PC-3 (cell line): ENCODE measurements at regions not wholly inside any gene's neighbourhood (a gene's known extent, or its start where the extent isn't known, plus 50 kb on each side); places are given as distances from the start of the nearest gene placed in this dataset.

Experiments used
- ATAC-seq: fragments of 200-7000 bp; cut with Tn5 transposase; 2 replicates; pipeline ENCODE4 v1.9.1; 2020; ENCODE audit warnings: mild to moderate bottlenecking, moderate library complexity
- BruUV-seq: library from RNA; stranded (reverse); fragments of 400-500 nt; replicated peaks from 2 replicates; lab custom pipeline; 2021; lab: Mats Ljungman, UMichigan
- CTCF ChIA-PET: fragments of 300-600 bp; sonication (Branson Sonifier 250); formaldehyde crosslinking; loops from one replicate; lab custom pipeline; 2022; ENCODE audit warnings: antibody characterized with exemption; lab: Charles Lee
- POLR2A ChIA-PET: fragments of 300-600 bp; sonication (Branson Sonifier 250); formaldehyde crosslinking; loops from one replicate; lab custom pipeline; 2022; ENCODE audit warnings: antibody characterized with exemption; ENCODE audit not compliant: unreplicated experiment; lab: Charles Lee
- DNase-seq: peaks from one replicate; pipeline ENCODE4 v3.0.0-alpha.2; 2015
- H2AFZ ChIP-seq: fragments of 300-600 bp; sonication (generic); 2 replicates; pipeline ENCODE4 v1.6.0; 2016; ENCODE audit warnings: antibody characterized with exemption, low read length
- H3F3A ChIP-seq: fragments of 300-600 bp; sonication (generic); one replicate; pipeline ENCODE4 v1.6.0; 2017; ENCODE audit warnings: antibody characterized with exemption, low read length, control low read depth, mild to moderate bottlenecking; ENCODE audit not compliant: unreplicated experiment
- H3K27ac ChIP-seq: fragments of 300-600 bp; sonication (generic); 2 replicates; pipeline ENCODE4 v1.5.1; 2016; ENCODE audit warnings: mild to moderate bottlenecking, low read length
- H3K27me3 ChIP-seq: fragments of 300-600 bp; sonication (generic); 2 replicates; pipeline ENCODE4 v1.6.1; 2016; ENCODE audit warnings: low read length, mixed read lengths
- H3K36me3 ChIP-seq: fragments of 300-600 bp; sonication (generic); 2 replicates; pipeline ENCODE4 v1.6.1; 2016; ENCODE audit warnings: low read depth, mixed run types, low read length, mixed read lengths
- H3K4me1 ChIP-seq: fragments of 300-600 bp; sonication (generic); 2 replicates; pipeline ENCODE4 v1.5.1; 2016; ENCODE audit warnings: low read length; ENCODE audit not compliant: insufficient read depth
- H3K4me2 ChIP-seq: fragments of 300-600 bp; sonication (generic); 2 replicates; pipeline ENCODE4 v1.6.0; 2016; ENCODE audit warnings: low read length
- H3K4me3 ChIP-seq: fragments of 300-600 bp; sonication (generic); 2 replicates; pipeline ENCODE4 v1.5.1; 2016; ENCODE audit warnings: mild to moderate bottlenecking, low read length, mixed read lengths
- H3K79me2 ChIP-seq: fragments of 300-600 bp; sonication (generic); 2 replicates; pipeline ENCODE4 v1.6.1; 2017; ENCODE audit warnings: low read length, mixed read lengths
- H3K9ac ChIP-seq: fragments of 300-600 bp; sonication (generic); 2 replicates; pipeline ENCODE4 v1.6.0; 2016; ENCODE audit warnings: mild to moderate bottlenecking, low read length
- H3K9me2 ChIP-seq: fragments of 300-600 bp; sonication (generic); replicated peaks from 2 replicates; pipeline ENCODE4 v1.6.1; 2016; ENCODE audit warnings: mixed run types, low read length, mixed read lengths
- H3K9me3 ChIP-seq: fragments of 300-600 bp; sonication (generic); 2 replicates; pipeline ENCODE4 v1.6.1; 2016; ENCODE audit warnings: low read length, mixed read lengths
- H4K20me1 ChIP-seq: fragments of 300-600 bp; sonication (generic); 2 replicates; pipeline ENCODE4 v1.6.1; 2016; ENCODE audit warnings: low read length, mixed read lengths
- EZH2 ChIP-seq: fragments of 300-600 bp; sonication (generic); IDR thresholded peaks from one replicate; pipeline ENCODE4 v1.6.1; 2017; ENCODE audit warnings: antibody characterized with exemption, mild to moderate bottlenecking, low read length; ENCODE audit not compliant: unreplicated experiment
- EZH2phosphoT487 ChIP-seq: fragments of 300-600 bp; sonication (generic); IDR thresholded peaks from 2 replicates; pipeline ENCODE4 v1.6.1; 2018; ENCODE audit warnings: mild to moderate bottlenecking, antibody characterized with exemption, low read length, borderline replicate concordance
- intact Hi-C: fragments of 100-400 bp; cut with micrococcal nuclease; formaldehyde crosslinking; loops from 2 replicates; pipeline ENCODE4 v1.9.0; 2023
- TF ChIP-seq, protein P1 (sequence below): fragments of 300-600 bp; sonication (generic); conservative IDR thresholded peaks from 2 replicates; pipeline ENCODE4 v1.5.1; 2017; ENCODE audit warnings: antibody characterized with exemption, low read depth, mild to moderate bottlenecking, low read length

DNA sequence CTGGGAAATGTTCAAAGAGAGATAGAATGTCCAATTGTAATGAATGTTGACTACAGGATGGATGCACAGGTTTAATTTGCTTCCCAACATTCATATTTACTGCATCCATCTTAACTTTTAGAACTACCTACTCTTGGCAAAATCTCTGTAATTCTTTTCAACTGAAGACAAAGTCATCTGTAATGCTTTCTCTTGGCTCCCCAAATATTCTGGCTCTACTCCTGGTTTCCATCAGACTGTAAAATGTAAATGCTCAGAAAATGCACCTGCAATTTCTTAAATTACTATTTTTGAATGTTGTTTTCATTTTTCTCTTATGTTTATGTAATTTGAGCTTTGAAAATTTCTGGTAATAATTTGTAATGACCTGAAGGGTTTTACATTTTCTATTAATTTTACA is 480.8 kb upstream of the IMPG1 start:
- no peak for TF ChIP-seq EZH2phosphoT487
- TF ChIP-seq, protein P1, sequence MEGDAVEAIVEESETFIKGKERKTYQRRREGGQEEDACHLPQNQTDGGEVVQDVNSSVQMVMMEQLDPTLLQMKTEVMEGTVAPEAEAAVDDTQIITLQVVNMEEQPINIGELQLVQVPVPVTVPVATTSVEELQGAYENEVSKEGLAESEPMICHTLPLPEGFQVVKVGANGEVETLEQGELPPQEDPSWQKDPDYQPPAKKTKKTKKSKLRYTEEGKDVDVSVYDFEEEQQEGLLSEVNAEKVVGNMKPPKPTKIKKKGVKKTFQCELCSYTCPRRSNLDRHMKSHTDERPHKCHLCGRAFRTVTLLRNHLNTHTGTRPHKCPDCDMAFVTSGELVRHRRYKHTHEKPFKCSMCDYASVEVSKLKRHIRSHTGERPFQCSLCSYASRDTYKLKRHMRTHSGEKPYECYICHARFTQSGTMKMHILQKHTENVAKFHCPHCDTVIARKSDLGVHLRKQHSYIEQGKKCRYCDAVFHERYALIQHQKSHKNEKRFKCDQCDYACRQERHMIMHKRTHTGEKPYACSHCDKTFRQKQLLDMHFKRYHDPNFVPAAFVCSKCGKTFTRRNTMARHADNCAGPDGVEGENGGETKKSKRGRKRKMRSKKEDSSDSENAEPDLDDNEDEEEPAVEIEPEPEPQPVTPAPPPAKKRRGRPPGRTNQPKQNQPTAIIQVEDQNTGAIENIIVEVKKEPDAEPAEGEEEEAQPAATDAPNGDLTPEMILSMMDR = no peak
- TF ChIP-seq EZH2 = no peak
- H2AFZ ChIP-seq = no peak overlapping the region
- ChIA-PET POLR2A (no interaction called here), CTCF (no interaction called here)
- no peak for ATAC-seq
- H3K9ac ChIP-seq = no peak overlapping the region
- H4K20me1 ChIP-seq = no peaks in the 10 kb centered on the region
- no peaks in the 10 kb centered on the region for H3F3A ChIP-seq
- no peak for DNase-seq
- no peaks in the 10 kb centered on the region for H3K27me3 ChIP-seq
- H3K27ac ChIP-seq = no peak overlapping the region
- no peaks in the 10 kb centered on the region for H3K4me1 ChIP-seq
- H3K9me3 ChIP-seq = no peaks in the 10 kb centered on the region
- H3K4me3 ChIP-seq = no peak overlapping the region
- no peaks in the 10 kb centered on the region for H3K79me2 ChIP-seq
- no peak overlapping the region for H3K4me2 ChIP-seq
- no peaks in the 10 kb centered on the region for H3K9me2 ChIP-seq
- no peaks in the 10 kb centered on the region for H3K36me3 ChIP-seq
- BruUV-seq = no TSS peak
- intact Hi-C loops = no loop called here

DNA sequence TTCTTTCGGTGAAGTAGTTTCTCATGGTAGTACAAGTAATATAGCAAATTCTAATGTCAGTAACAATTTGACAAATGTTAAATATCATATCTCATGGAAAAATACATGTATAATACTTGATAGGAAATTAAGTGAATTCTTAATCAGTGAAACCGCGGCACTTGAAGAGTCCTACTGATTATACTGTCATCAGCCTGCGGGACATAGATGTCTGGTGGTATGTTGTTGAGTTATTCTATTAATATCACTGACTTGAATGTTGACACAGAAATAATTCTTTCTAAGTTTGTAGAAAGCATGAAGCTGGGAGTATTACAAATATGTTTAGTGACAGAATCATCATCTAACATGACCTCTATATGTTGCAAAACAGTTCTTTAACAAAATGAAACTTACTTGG is 479.8 kb upstream of the IMPG1 start:
- CTCF ChIA-PET = no interaction called here
- no peak for ATAC-seq
- Histone ChIP-seq H3K27ac (no peak overlapping the region), H3K4me2 (no peak overlapping the region), H4K20me1 (no peaks in the 10 kb centered on the region), H3F3A (no peaks in the 10 kb centered on the region), H3K9me2 (no peaks in the 10 kb centered on the region), H3K4me3 (no peak overlapping the region), H3K9me3 (no peaks in the 10 kb centered on the region), H3K36me3 (no peaks in the 10 kb centered on the region), H3K27me3 (no peaks in the 10 kb centered on the region), H3K79me2 (no peaks in the 10 kb centered on the region), H3K4me1 (no peaks in the 10 kb centered on the region), H2AFZ (no peak overlapping the region), H3K9ac (no peak overlapping the region)
- BruUV-seq = no TSS peak
- no peak for TF ChIP-seq EZH2phosphoT487
- TF ChIP-seq, protein P1 = no peak
- no peak for TF ChIP-seq EZH2
- POLR2A ChIA-PET = no interaction called here
- intact Hi-C loops = no loop called here
- no peak for DNase-seq

DNA sequence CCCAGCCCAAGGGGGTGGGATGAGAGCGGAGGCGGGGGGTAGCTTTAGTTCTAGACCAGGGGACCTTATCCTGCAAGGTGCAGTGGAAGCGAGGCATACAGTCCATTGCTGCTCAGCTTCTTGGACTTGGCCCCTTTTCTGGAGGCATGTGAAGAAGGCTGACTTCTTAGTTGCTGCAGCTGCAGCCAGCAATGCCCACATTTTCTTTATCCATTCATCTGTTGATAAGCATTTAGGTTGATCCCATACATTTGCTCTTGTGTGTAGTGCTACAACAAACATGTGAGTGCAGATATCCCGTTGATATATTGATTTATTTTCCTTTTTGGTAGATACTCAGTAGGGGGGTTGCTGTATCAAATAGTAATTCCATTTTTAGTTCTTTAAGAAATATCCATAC is 461.2 kb upstream of the IMPG1 start:
- H3K79me2 ChIP-seq = no peaks in the 10 kb centered on the region
- no peak overlapping the region for H3K9ac ChIP-seq
- no peak overlapping the region for H2AFZ ChIP-seq
- H3K4me2 ChIP-seq = no peak overlapping the region
- no peaks in the 10 kb centered on the region for H3K9me3 ChIP-seq
- TF ChIP-seq, protein P1 = no peak
- TF ChIP-seq EZH2 = no peak
- TF ChIP-seq EZH2phosphoT487 = no peak
- DNase-seq (no peak), ATAC-seq (no peak)
- H3K4me1 ChIP-seq = no peaks in the 10 kb centered on the region
- no peaks in the 10 kb centered on the region for H3K36me3 ChIP-seq
- H3K4me3 ChIP-seq = no peak overlapping the region
- H3K27ac ChIP-seq = no peak overlapping the region
- intact Hi-C loops = no loop called here
- no peaks in the 10 kb centered on the region for H3K9me2 ChIP-seq
- no peaks in the 10 kb centered on the region for H3F3A ChIP-seq
- CTCF ChIA-PET = no interaction called here
- POLR2A ChIA-PET = no interaction called here
- no peaks in the 10 kb centered on the region for H3K27me3 ChIP-seq
- no TSS peak for BruUV-seq
- H4K20me1 ChIP-seq = no peaks in the 10 kb centered on the region
